CD14-positive monocyte (primary cell): ENCODE measurements at regions not wholly inside any gene's neighbourhood (a gene's known extent, or its start where the extent isn't known, plus 50 kb on each side); places are given as distances from the start of the nearest gene placed in this dataset.
A peak's percentile ranks its signal among the peaks of the same experiment; 100 is the strongest.

Experiments
- DNase-seq, 3 donors: peaks; one replicate each; pipeline ENCODE4 v3.0.0-alpha.2; 2011 to 2022
- H2AFZ ChIP-seq: 2 replicates; pipeline ENCODE4 v1.6.0; 2012; ENCODE audit warnings: mild to moderate bottlenecking, low read depth, low read length, inconsistent platforms; ENCODE audit not compliant: insufficient read depth, poor library complexity, severe bottlenecking
- H3K27ac ChIP-seq, 2 donors: 1 replicate in 1 of 2; 2 replicates in 1 of 2; pipeline ENCODE4 v1.5.1; 2012 to 2013; ENCODE audit warnings: low read length in 2 of 2, control low read depth in 1 of 2, inconsistent platforms in 1 of 2, low read depth in 1 of 2, mild to moderate bottlenecking in 1 of 2
- H3K27me3 ChIP-seq, 2 donors: one replicate each; pipeline versions ENCODE4 v1.6.0 to v1.6.1; 2011 to 2013; ENCODE audit warnings: low read length in 2 of 2; ENCODE audit not compliant: control insufficient read depth in 2 of 2, insufficient read depth in 2 of 2
- H3K36me3 ChIP-seq, 2 donors: replicated peaks in 1 of 2; 1 replicate in 1 of 2; 2 replicates in 1 of 2; pipeline versions ENCODE4 v1.5.1 to v1.6.1; 2012 to 2013; ENCODE audit warnings: low read length in 2 of 2, control low read depth in 1 of 2, inconsistent platforms in 1 of 2, mild to moderate bottlenecking in 1 of 2; ENCODE audit not compliant: insufficient read depth in 2 of 2, control insufficient read depth in 1 of 2
- H3K4me1 ChIP-seq, 2 donors: 1 replicate in 1 of 2; 2 replicates in 1 of 2; pipeline versions ENCODE4 v1.5.1 to v1.6.1; 2012 to 2013; ENCODE audit warnings: low read length in 2 of 2, control low read depth in 1 of 2, inconsistent platforms in 1 of 2, mild to moderate bottlenecking in 1 of 2, moderate library complexity in 1 of 2; ENCODE audit not compliant: insufficient read depth in 2 of 2, control insufficient read depth in 1 of 2
- H3K4me2 ChIP-seq: replicated peaks from 2 replicates; pipeline ENCODE3; 2012; ENCODE audit warnings: low read length, moderate library complexity, mild to moderate bottlenecking; ENCODE audit not compliant: poor library complexity, severe bottlenecking; ENCODE audit errors: extremely low read depth
- H3K4me3 ChIP-seq, 3 experiments: fragments of 200-600 bp in 1 of 3; sonication (generic) in 1 of 3; replicated peaks in 1 of 3; 1 replicate in 2 of 3; 2 replicates in 1 of 3; pipeline ENCODE4 v1.5.1; 2011 to 2013; ENCODE audit warnings: low read length in 3 of 3, mild to moderate bottlenecking in 3 of 3, control low read depth in 2 of 3, low read depth in 2 of 3, inconsistent platforms in 1 of 3, moderate library complexity in 1 of 3
- H3K79me2 ChIP-seq: 2 replicates; pipeline ENCODE4 v1.6.0; 2012; ENCODE audit warnings: mild to moderate bottlenecking, control low read depth, inconsistent platforms, low read length, moderate library complexity; ENCODE audit not compliant: insufficient read depth
- H3K9ac ChIP-seq: 2 replicates; pipeline ENCODE4 v1.6.0; 2017; ENCODE audit warnings: low read length, mild to moderate bottlenecking; ENCODE audit not compliant: insufficient read depth, poor library complexity, severe bottlenecking
- H3K9me3 ChIP-seq, 2 donors: replicated peaks in 1 of 2; 1 replicate in 1 of 2; 2 replicates in 1 of 2; pipeline versions ENCODE4 v1.5.1 to v1.6.1; 2012 to 2013; ENCODE audit warnings: low read length in 2 of 2, control low read depth in 1 of 2; ENCODE audit not compliant: control insufficient read depth in 1 of 2, insufficient read depth in 1 of 2
- H4K20me1 ChIP-seq: 2 replicates; pipeline ENCODE4 v1.6.0; 2012; ENCODE audit warnings: mild to moderate bottlenecking, low read length, control low read depth, moderate library complexity; ENCODE audit not compliant: insufficient read depth
- H3K27ac Mint-ChIP-seq, 7 donors: one replicate each; pipeline ENCODE4 v1.8.0; 2020; ENCODE audit warnings: mild to moderate bottlenecking in 7 of 7, mixed read lengths in 7 of 7, moderate library complexity in 6 of 7, inconsistent platforms in 2 of 7
- H3K27me3 Mint-ChIP-seq, 3 donors: one replicate each; pipeline ENCODE4 v1.8.0; 2021 to 2022; ENCODE audit warnings: low read depth in 3 of 3, mild to moderate bottlenecking in 3 of 3, mixed read lengths in 3 of 3, moderate library complexity in 3 of 3, inconsistent platforms in 1 of 3
- H3K36me3 Mint-ChIP-seq, 2 donors: one replicate each; pipeline ENCODE4 v1.8.0; 2020; ENCODE audit warnings: mixed read lengths in 2 of 2, inconsistent platforms in 1 of 2, mild to moderate bottlenecking in 1 of 2
- H3K4me1 Mint-ChIP-seq: one replicate; pipeline ENCODE4 v1.8.0; 2020; ENCODE audit warnings: mild to moderate bottlenecking, mixed read lengths
- H3K4me3 Mint-ChIP-seq, 2 donors: one replicate each; pipeline ENCODE4 v1.8.0; 2020; ENCODE audit warnings: mild to moderate bottlenecking in 2 of 2, mixed read lengths in 2 of 2, moderate library complexity in 1 of 2
- H3K9me3 Mint-ChIP-seq, 7 donors: one replicate each; pipeline ENCODE4 v1.8.0; 2020 to 2022; ENCODE audit warnings: mixed read lengths in 7 of 7, mild to moderate bottlenecking in 6 of 7, moderate library complexity in 6 of 7, inconsistent platforms in 2 of 7
- WGBS: methylation state at CpG from one replicate; pipeline ENCODE4 v1.1.5; 2013; ENCODE audit warnings: missing lambda C conversion rate; ENCODE audit not compliant: insufficient coverage; 5-methylcytosine and 5-hydroxymethylcytosine counted together
- intact Hi-C, 2 donors: fragments of 100-400 bp; cut with micrococcal nuclease; formaldehyde crosslinking; loops; one replicate each; pipeline versions ENCODE4 v1.15.0 to v1.15.1; 2023
- TF ChIP-seq, protein P1 (sequence below): fragments of 200-600 bp; IDR thresholded peaks from one replicate; pipeline ENCODE4 v1.8.0; 2022; ENCODE audit warnings: antibody characterized with exemption, mild to moderate bottlenecking

DNA sequence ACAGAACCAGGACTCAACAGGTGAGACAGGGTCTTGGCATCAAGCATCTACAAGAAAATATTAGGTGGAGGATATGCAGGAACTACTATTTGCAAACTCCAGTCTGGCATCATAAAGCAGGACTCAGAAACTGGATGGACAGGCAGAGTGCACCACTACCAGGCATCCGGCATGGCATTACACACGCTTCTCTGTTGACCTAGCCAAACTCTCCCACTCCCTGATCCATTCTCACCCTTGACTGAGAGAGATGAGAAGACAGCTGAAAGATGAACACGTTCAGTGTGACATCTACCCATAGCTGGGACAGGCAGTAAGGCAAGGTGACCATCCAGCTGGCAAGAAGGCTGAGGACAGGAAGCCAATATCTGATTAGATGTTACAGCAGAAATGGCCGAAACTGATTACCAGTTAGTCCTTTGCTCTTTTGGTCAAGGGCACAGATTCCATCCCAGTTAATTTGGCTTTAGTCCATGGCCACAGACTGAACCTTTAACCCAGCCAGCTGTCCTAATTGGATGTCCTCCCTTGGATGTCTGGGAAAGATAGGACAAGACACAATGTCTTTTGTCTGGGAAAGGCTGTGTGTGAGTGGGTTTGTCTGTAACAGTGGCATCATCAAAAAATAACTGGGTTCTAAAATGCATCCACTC lies 71.6 kb downstream of the BBS10 start:
- no peaks in the 10 kb centered on the region for H3K36me3 Mint-ChIP-seq
- H3K4me1 ChIP-seq = peaks cover 7% of the 10 kb centered on the region in 2 donors

DNA sequence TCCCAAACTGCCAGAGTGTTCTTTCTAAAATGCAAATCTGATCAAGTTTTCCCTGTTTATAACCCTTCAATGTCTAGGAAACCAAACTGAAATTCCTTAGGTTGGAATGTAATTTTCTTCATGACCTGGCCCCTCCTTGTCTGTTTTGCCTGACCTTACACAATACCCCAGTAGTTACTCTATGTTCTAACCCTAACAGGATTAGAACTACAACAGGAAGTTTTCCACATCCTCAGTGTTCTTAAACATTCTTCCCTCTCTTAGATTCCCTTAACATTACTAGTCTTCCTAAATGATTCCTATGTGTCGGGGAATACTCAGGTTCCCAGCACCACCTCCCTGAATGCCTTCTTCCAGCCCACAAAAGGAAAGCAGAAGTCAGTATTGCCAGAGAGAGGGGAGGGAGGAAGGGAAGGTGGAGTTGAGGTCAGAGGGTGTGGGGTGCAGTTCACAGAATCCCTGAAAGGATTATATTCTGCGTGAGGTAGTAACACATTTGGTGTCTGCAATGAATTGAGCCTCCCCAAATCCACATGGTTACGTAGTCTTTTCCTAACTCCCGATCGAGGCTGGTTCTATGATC lies 72.6 kb downstream of the BBS10 start:
- intact Hi-C loops = no loop called here
- Histone ChIP-seq H3K9me3 (no peaks in the 10 kb centered on the region), H4K20me1 (no peaks in the 10 kb centered on the region), H3K9ac (no peak overlapping the region), H3K4me2 (peak overlapping the region; percentile 14), H2AFZ (no peak overlapping the region), H3K4me1 (peaks cover 7% of the 10 kb centered on the region in 2 donors), H3K27me3 (no peaks in the 10 kb centered on the region), H3K79me2 (no peaks in the 10 kb centered on the region), H3K4me3 (no peak overlapping the region), H3K27ac (no peak overlapping the region), H3K36me3 (no peaks in the 10 kb centered on the region)
- peaks cover 0 to 1% (median 0%) of the 10 kb centered on the region in 7 donors for H3K9me3 Mint-ChIP-seq
- peaks cover 0 to 2% (median 0%) of the 10 kb centered on the region in 3 donors for H3K27me3 Mint-ChIP-seq
- H3K4me3 Mint-ChIP-seq = peak overlapping the region in 1 of 2 donors; percentile 61
- H3K27ac Mint-ChIP-seq = peak overlapping the region in 1 of 7 donors; percentile 46
- H3K36me3 Mint-ChIP-seq = no peaks in the 10 kb centered on the region
- TF ChIP-seq, protein P1, sequence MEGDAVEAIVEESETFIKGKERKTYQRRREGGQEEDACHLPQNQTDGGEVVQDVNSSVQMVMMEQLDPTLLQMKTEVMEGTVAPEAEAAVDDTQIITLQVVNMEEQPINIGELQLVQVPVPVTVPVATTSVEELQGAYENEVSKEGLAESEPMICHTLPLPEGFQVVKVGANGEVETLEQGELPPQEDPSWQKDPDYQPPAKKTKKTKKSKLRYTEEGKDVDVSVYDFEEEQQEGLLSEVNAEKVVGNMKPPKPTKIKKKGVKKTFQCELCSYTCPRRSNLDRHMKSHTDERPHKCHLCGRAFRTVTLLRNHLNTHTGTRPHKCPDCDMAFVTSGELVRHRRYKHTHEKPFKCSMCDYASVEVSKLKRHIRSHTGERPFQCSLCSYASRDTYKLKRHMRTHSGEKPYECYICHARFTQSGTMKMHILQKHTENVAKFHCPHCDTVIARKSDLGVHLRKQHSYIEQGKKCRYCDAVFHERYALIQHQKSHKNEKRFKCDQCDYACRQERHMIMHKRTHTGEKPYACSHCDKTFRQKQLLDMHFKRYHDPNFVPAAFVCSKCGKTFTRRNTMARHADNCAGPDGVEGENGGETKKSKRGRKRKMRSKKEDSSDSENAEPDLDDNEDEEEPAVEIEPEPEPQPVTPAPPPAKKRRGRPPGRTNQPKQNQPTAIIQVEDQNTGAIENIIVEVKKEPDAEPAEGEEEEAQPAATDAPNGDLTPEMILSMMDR = no peak
- WGBS = 100% methylated on average over 3 of the region's 5 CpGs
- DNase-seq = peak in 1 of 3 donors; percentile 1
- H3K4me1 Mint-ChIP-seq = peaks cover 9% of the 10 kb centered on the region

More for the DNA sequence above, 71.6 kb downstream of the BBS10 start:
- WGBS = 54% methylated on average over 2 of the region's 4 CpGs
- no peak overlapping the region for H2AFZ ChIP-seq
- no peak for DNase-seq
- H3K4me3 ChIP-seq = no peak overlapping the region
- H3K27ac Mint-ChIP-seq = no peak overlapping the region
- no peaks in the 10 kb centered on the region for H3K27me3 ChIP-seq
- H3K4me1 Mint-ChIP-seq = peaks cover 9% of the 10 kb centered on the region
- intact Hi-C loops = no loop called here
- H3K4me3 Mint-ChIP-seq = no peak overlapping the region
- TF ChIP-seq, protein P1 = no peak
- H3K36me3 ChIP-seq = no peaks in the 10 kb centered on the region
- peaks cover 0 to 1% (median 0%) of the 10 kb centered on the region in 7 donors for H3K9me3 Mint-ChIP-seq
- no peaks in the 10 kb centered on the region for H3K9me3 ChIP-seq
- H3K79me2 ChIP-seq = no peaks in the 10 kb centered on the region
- no peak overlapping the region for H3K27ac ChIP-seq
- H3K9ac ChIP-seq = no peak overlapping the region
- H3K27me3 Mint-ChIP-seq = peaks cover 0 to 2% (median 2%) of the 10 kb centered on the region in 3 donors
- no peak overlapping the region for H3K4me2 ChIP-seq
- H4K20me1 ChIP-seq = no peaks in the 10 kb centered on the region
